HUES48 (cell line): ENCODE measurements at regions not wholly inside any gene's neighbourhood (a gene's known extent, or its start where the extent isn't known, plus 50 kb on each side); places are given as distances from the start of the nearest gene placed in this dataset.
"Not testable (repeated sequence)": the region's sequence is repeated elsewhere in the genome, so short reads cannot be mapped to it uniquely, and the experiment has no call there.

Source experiments
- H3K27ac ChIP-seq: one replicate; pipeline ENCODE4 v1.7.0; 2013; ENCODE audit warnings: low read depth, low read length, inconsistent platforms
- H3K27me3 ChIP-seq: 2 replicates; pipeline ENCODE4 v1.6.1; 2013; ENCODE audit warnings: mild to moderate bottlenecking, low read length; ENCODE audit not compliant: control insufficient read depth, insufficient read depth
- H3K36me3 ChIP-seq: 2 replicates; pipeline ENCODE4 v1.6.1; 2013; ENCODE audit warnings: low read length; ENCODE audit not compliant: control insufficient read depth, insufficient read depth
- H3K4me1 ChIP-seq: 2 replicates; pipeline ENCODE4 v1.6.1; 2013; ENCODE audit warnings: mild to moderate bottlenecking, low read length; ENCODE audit not compliant: control insufficient read depth, insufficient read depth
- H3K4me3 ChIP-seq: 2 replicates; pipeline ENCODE4 v1.5.1; 2013; ENCODE audit warnings: mild to moderate bottlenecking, low read depth, low read length
- H3K9ac ChIP-seq: 2 replicates; pipeline ENCODE4 v1.6.1; 2013; ENCODE audit warnings: mild to moderate bottlenecking, low read depth, low read length, moderate library complexity
- H3K9me3 ChIP-seq: 2 replicates; pipeline ENCODE4 v1.6.1; 2013; ENCODE audit warnings: low read length; ENCODE audit not compliant: control insufficient read depth, insufficient read depth

DNA sequence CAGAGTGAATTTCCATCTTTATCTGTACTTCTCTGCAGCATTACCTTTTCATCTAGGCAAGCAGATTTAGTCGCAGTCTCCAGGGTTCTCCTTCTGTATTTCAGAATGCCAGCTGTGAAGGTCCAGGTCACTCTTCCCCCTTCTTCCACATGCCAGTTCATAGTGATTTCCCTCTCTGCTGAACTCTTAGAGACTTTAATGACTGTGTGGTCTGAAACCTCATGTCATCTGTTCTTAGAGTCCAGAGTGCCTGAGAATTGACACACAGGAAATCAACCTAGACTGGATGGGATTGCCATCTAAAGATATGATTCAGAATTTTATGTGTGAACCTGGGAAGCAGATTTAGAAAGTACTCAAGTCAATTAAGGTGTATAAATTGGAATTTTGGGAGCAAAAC is 248.1 kb downstream of the TPBG start:
- Histone ChIP-seq H3K27me3 (no peaks in the 10 kb centered on the region), H3K4me1 (peaks cover 6% of the 10 kb centered on the region), H3K4me3 (no peak overlapping the region), H3K27ac (no peak overlapping the region), H3K36me3 (no peaks in the 10 kb centered on the region), H3K9me3 (no peaks in the 10 kb centered on the region), H3K9ac (no peak overlapping the region)

DNA sequence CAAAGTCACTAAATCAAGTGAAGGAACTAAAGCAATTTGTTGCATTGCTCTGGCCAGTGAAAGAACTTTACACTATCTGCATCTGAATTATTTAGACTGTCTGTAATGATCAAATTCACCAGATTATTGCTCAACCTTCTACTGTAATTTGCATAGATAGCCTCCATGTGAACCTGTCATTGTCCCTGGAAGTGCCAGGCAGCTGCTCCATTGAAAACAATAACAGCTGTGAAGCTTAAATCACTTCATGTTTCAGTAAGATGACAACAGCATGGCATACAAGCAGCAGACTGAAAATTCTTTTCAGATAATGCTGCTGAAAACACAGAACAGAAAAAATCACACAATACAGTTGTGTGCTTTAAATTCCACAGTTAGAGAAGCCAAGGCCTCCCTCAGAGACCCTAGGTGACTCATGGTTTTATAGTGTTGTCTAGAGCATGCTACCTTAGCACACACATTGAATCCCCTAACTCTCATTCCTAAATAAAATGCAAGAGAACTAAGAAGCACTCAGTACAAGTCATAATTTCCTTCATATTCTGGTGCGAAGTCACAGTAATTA is 248.9 kb downstream of the TPBG start:
- H3K4me1 ChIP-seq: peaks cover 6% of the 10 kb centered on the region
- no peak overlapping the region for H3K27ac ChIP-seq

DNA sequence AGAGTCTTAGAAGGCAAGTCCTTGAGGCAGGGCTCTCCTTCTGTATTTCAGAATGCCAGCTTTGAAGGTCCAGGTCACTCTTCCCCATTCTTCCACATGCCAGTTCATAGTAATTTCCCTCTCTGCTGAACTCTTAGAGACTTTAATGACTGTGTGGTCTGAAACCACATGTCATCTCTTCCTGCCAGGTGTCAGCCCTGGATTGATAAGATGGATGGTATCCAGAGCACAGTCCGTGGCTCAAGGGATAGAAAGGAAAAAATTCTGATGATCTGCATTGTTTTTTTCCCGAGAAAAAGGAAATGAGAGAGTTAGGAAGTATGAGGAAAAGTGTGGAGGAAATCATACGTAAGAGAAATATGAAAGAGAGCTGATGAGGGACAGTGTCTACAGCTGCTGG is 250.9 kb downstream of the TPBG start:
- H3K27me3 ChIP-seq: no peaks in the 10 kb centered on the region

More for the DNA sequence above, 248.9 kb downstream of the TPBG start:
- Histone ChIP-seq H3K36me3 (no peaks in the 10 kb centered on the region), H3K9ac (no peak overlapping the region), H3K9me3 (no peaks in the 10 kb centered on the region), H3K27me3 (no peaks in the 10 kb centered on the region), H3K4me3 (no peak overlapping the region)

DNA sequence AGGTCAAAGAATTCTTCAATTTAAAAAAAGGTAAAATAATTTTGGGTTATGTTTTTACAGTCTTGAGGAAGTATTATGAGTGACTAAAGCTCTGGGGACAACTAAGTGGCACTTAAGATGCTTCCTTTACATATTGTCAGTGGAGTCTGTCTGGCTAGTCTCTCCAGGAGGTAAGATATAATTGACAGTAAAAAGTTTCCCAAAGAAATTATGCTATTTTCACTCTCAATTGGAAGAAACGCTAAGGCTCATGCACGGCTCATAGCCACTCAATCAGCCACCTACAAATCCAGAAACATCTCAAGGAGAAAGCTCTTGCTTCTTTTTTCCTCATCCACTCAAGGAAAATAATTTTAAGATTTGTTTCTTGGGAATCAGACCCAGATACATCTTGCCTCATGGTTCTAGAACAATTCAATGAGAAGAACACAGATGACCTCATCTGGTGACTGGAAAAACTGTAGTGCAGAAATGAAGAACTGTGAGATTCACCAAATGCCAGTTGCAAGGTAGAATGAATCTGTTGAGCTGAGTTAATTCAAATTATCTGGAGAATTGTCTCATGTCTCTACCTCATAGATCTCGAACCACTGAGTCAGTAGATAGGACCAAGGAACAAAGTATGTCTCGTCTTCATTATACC is 252.9 kb downstream of the TPBG start:
- no peak overlapping the region for H3K27ac ChIP-seq
- H3K4me3 ChIP-seq: no peak overlapping the region
- no peaks in the 10 kb centered on the region for H3K27me3 ChIP-seq
- no peaks in the 10 kb centered on the region; the same call in 1 of the 2 replicates for H3K4me1 ChIP-seq
- H3K9me3 ChIP-seq: no peaks in the 10 kb centered on the region
- H3K36me3 ChIP-seq: no peaks in the 10 kb centered on the region
- no peak overlapping the region for H3K9ac ChIP-seq

More for the DNA sequence above, 250.9 kb downstream of the TPBG start:
- H3K4me3 ChIP-seq: no peak overlapping the region
- no peak overlapping the region for H3K9ac ChIP-seq
- H3K9me3 ChIP-seq: no peaks in the 10 kb centered on the region
- H3K27ac ChIP-seq: no peak overlapping the region
- H3K36me3 ChIP-seq: no peaks in the 10 kb centered on the region
- no peaks in the 10 kb centered on the region; the same call in 1 of the 2 replicates for H3K4me1 ChIP-seq

DNA sequence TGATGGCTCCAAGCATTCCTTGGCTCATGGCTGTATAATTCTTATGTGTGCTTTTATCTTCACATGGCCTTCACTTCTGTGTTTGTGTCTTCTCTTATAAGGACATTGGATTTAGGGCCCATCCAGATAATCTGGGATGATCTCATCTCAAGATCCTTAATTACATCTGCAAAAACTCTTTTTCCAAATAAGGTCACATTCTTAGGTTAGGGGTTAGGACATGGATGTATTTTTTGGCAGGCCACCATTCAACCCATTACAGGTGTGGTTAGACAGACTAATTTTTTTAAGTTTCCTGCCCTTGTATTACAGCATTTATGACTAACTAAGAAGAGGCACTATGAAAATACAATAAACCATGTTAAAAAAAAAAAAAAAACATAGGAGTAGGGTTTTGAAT is 254.0 kb downstream of the TPBG start:
- Histone ChIP-seq H3K36me3 (no peaks in the 10 kb centered on the region), H3K9ac (no peak overlapping the region), H3K9me3 (no peaks in the 10 kb centered on the region)

DNA sequence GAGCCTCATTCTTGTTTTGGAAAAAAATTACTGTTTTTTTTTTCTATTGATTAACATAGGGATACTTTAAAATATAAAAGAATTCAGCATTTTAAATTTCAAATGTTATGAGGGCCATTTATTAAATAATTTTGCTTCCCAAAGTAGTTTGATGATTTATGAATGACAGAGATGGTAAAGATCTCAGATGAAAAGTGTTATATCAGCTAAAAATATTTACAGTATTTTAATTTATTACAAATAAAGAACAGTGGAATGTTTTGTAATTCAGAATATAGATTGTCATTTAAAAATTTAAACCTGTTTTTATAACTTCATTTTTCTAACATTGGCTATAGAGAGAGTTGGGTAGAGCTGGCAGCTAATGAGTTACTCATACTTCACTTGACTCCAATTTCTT is 256.0 kb downstream of the TPBG start:
- Histone ChIP-seq H3K27ac (no peak overlapping the region), H3K4me3 (no peak overlapping the region), H3K9me3 (no peaks in the 10 kb centered on the region), H3K4me1 (no peaks in the 10 kb centered on the region), H3K27me3 (no peaks in the 10 kb centered on the region), H3K9ac (no peak overlapping the region), H3K36me3 (no peaks in the 10 kb centered on the region)

More for the DNA sequence above, 254.0 kb downstream of the TPBG start:
- no peak overlapping the region for H3K27ac ChIP-seq
- no peaks in the 10 kb centered on the region for H3K27me3 ChIP-seq
- H3K4me1 ChIP-seq: no peaks in the 10 kb centered on the region
- no peak overlapping the region for H3K4me3 ChIP-seq

DNA sequence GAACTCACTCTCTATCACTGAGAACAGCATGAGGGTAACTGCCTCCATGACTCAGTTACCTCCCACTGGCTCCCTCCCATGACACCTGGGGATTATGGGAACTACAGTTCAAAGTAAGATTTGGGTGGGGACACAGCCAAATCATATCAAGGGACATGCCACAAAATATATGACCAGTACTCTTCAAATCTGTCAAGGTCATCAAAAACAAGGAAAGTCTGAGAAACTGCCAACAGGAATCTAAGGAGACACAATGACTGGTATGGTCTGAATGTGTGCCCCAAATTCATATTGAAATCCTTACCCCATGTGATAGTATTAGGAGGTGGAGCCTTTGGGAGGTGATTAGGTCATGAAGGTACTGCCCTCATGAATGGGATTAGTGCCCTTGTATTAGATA is 258.8 kb downstream of the TPBG start:
- Histone ChIP-seq H3K4me1 (no peaks in the 10 kb centered on the region), H3K4me3 (no peak overlapping the region), H3K9me3 (no peaks in the 10 kb centered on the region), H3K27me3 (no peaks in the 10 kb centered on the region), H3K36me3 (no peaks in the 10 kb centered on the region), H3K9ac (no peak overlapping the region), H3K27ac (no peak overlapping the region)

DNA sequence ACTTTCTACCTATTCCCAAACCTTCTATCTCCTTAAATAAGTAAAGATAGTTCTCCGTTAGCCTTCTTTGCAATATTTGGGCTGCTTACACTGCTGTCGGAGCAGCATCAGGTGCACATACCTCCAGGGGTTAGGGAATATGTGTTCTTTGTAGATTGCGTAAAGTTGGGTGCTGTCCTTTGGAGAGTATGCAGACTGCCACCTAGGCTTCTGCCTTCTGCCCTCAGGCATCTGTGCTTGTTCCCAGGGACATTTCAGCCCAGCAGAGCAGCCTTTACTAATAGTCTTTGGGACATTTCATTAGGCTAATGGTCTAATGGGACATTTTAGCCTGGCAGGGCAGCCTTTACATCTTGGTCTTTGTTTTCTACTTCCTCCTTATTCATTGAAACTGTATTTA is 260.6 kb downstream of the TPBG start:
- H3K36me3 ChIP-seq: no peaks in the 10 kb centered on the region
- no peak overlapping the region for H3K4me3 ChIP-seq
- H3K9me3 ChIP-seq: no peaks in the 10 kb centered on the region
- no peak overlapping the region for H3K27ac ChIP-seq
- no peak overlapping the region for H3K9ac ChIP-seq
- no peaks in the 10 kb centered on the region for H3K4me1 ChIP-seq
- H3K27me3 ChIP-seq: no peaks in the 10 kb centered on the region

DNA sequence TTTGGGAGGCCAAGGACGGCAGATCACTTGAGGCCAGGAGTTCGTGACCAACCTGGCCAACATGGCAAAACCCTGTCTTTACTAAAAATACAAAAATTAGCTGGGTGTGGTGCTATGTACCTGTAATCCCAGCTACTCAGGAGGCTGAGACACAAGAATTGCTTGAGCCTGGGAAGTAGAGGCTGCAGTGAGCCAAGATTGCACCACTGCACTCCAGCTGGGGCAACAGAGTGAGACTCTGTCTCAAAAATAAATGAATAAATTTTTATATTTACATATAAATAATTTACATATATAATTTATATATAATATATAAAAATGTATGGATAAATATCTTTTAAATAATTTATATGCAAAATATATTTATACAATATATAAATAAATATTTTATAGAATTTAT is 263.3 kb downstream of the TPBG start:
- not testable (repeated sequence) for H3K4me3 ChIP-seq, H3K4me1 ChIP-seq, H3K9me3 ChIP-seq, H3K27ac ChIP-seq, H3K36me3 ChIP-seq, H3K27me3 ChIP-seq, H3K9ac ChIP-seq

DNA sequence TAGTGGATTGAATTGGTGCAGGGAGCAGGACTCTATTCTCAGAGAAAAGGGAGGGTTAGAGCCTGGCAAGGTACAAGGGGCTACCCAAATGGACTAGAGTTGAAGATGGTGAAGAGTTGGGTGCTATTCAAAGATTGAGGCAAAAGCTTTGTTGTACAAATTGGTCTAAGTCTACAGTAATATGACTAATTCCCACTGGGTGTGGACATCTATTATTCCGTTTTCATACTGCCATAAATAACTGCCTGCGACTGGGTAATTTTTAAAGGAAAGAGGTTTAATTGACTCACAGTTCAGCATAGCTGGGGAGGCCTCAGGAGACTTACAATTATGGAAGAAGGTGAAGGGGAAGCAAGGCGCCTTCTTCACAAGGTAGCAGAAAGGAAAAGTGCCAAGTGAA is 266.3 kb downstream of the TPBG start:
- H3K9me3 ChIP-seq: no peaks in the 10 kb centered on the region
- no peak overlapping the region for H3K27ac ChIP-seq
- no peaks in the 10 kb centered on the region for H3K36me3 ChIP-seq
- no peaks in the 10 kb centered on the region for H3K4me1 ChIP-seq
- H3K27me3 ChIP-seq: no peaks in the 10 kb centered on the region
- no peak overlapping the region for H3K9ac ChIP-seq
- no peak overlapping the region for H3K4me3 ChIP-seq

DNA sequence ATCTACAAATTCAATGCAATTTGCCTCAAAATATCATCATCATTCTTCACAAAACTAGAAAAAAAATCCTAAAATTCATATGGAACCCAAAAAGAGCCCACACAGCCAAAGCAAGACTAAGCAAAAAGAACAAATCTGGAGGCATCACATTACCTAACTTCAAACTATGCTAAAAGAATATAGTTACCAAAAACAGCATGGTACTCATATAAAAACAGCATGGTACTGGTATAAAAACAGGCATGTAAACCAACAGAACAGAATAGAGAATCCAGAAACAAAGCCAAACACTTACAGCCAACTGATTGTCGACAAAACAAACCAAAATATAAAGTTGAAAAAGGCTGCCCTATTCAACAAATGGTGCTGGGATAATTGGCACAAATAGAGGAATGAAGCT is 278.1 kb downstream of the TPBG start:
- H3K27me3 ChIP-seq: no peaks in the 10 kb centered on the region
- H3K27ac ChIP-seq: no peak overlapping the region
- no peak overlapping the region for H3K9ac ChIP-seq
- H3K4me3 ChIP-seq: no peak overlapping the region
- H3K36me3 ChIP-seq: no peaks in the 10 kb centered on the region
- no peaks in the 10 kb centered on the region for H3K9me3 ChIP-seq
- H3K4me1 ChIP-seq: no peaks in the 10 kb centered on the region
